ENCODE measurements at regions not wholly inside any gene's neighbourhood (a gene's known extent, or its start where the extent isn't known, plus 50 kb on each side); places are given as distances from the start of the nearest gene placed in this dataset.

DNA sequence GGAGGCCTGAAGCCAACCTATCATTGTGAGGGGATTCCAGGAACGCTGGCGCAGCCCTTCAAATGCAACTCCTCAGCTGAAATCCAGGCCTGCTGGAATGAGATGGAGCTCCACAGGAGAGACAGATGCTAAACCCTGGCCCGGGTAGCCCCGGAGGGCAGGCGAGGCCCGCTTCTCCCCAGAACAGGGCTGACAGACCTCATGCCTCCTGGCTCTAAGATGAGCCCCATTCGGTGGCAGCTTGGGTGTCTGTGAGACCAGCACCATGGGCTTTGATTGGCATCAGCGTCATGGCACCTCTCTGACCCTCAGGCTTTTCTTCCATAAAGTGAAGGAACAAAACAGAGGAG is 382.2 kb downstream of the BCL11B start:
- H3K27me3 ChIP-seq (ENCODE audit: low read depth, low read length), result no peaks in the 10 kb centered on the region

GRCh38 chr14:98890556-98891340 is 381.2 kb downstream of the BCL11B start:
- Histone ChIP-seq H3K27me3 (ENCODE audit: low read depth, low read length) (no peaks in the 10 kb centered on the region), H3K4me1 (ENCODE audit: control insufficient read depth in 1 of 2, insufficient read depth in 2 of 2, low read length in 2 of 2) (no peaks in the 10 kb centered on the region), H3K9me3 (ENCODE audit: control insufficient read depth in 1 of 2, low read length in 2 of 2) (no peaks in the 10 kb centered on the region), H3K27ac (ENCODE audit: low read length) (no peak overlapping the region), H3K36me3 (ENCODE audit: control insufficient read depth in 1 of 2, insufficient read depth in 2 of 2, low read length in 2 of 2) (no peaks in the 10 kb centered on the region), H3K4me3 (ENCODE audit: low read depth in 1 of 2, low read length in 2 of 2) (no peak overlapping the region)

More for the DNA sequence above, 382.2 kb downstream of the BCL11B start:
- H3K27ac ChIP-seq (ENCODE audit: low read length), result no peak overlapping the region
- H3K4me3 ChIP-seq (ENCODE audit: low read depth in 1 of 2, low read length in 2 of 2), result no peak overlapping the region
- H3K9me3 ChIP-seq (ENCODE audit: control insufficient read depth in 1 of 2, low read length in 2 of 2), result no peaks in the 10 kb centered on the region
- no peaks in the 10 kb centered on the region for H3K36me3 ChIP-seq (ENCODE audit: control insufficient read depth in 1 of 2, insufficient read depth in 2 of 2, low read length in 2 of 2)
- H3K4me1 ChIP-seq (ENCODE audit: control insufficient read depth in 1 of 2, insufficient read depth in 2 of 2, low read length in 2 of 2), result no peaks in the 10 kb centered on the region

DNA sequence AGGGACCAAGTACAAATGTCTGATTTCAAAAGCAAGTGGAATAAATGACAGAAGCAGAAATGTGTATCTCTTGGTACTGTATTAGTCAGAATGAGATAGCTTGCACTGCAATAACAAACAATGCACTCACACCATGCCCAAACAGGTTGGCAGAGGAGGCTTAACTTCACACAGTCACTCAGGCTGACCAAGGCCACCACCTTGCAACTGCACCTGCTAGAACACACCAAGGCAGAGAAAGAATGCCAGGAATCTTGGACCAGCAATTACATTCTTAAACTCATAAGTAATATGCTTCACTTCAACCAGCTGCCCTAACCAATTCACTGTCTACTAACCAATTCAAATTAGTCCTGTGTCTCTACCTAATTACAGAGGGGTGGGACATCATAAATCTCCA is 378.3 kb downstream of the BCL11B start:
- no peak overlapping the region for H3K4me3 ChIP-seq (ENCODE audit: low read depth in 1 of 2, low read length in 2 of 2)
- no peak overlapping the region for H3K27ac ChIP-seq (ENCODE audit: low read length)
- H3K4me1 ChIP-seq (ENCODE audit: control insufficient read depth in 1 of 2, insufficient read depth in 2 of 2, low read length in 2 of 2), result no peaks in the 10 kb centered on the region
- no peaks in the 10 kb centered on the region for H3K36me3 ChIP-seq (ENCODE audit: control insufficient read depth in 1 of 2, insufficient read depth in 2 of 2, low read length in 2 of 2)
- H3K9me3 ChIP-seq (ENCODE audit: control insufficient read depth in 1 of 2, low read length in 2 of 2), result no peaks in the 10 kb centered on the region
- H3K27me3 ChIP-seq (ENCODE audit: low read depth, low read length), result no peaks in the 10 kb centered on the region

DNA sequence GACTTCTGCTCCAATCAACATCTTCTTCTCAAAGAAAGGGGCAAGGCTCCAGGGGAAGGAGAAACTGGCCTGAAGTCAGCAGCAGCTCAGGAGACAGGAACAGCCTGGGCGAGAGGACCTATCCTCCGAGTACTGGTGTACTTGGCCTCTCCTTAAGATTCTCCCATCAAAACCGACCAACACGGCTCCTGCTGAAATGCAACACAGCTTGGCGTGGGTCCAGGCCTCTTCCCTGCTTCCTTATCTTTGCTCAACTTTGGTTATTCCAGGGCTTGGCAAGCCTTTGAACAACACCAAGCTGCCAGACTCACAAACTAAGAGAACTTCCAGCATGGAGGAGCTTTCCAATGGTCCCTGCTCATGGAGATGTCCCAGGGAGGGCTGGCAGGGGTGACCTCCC is 377.4 kb downstream of the BCL11B start:
- Histone ChIP-seq H3K36me3 (ENCODE audit: control insufficient read depth in 1 of 2, insufficient read depth in 2 of 2, low read length in 2 of 2) (no peaks in the 10 kb centered on the region), H3K4me3 (ENCODE audit: low read depth in 1 of 2, low read length in 2 of 2) (no peak overlapping the region), H3K27ac (ENCODE audit: low read length) (no peak overlapping the region), H3K4me1 (ENCODE audit: control insufficient read depth in 1 of 2, insufficient read depth in 2 of 2, low read length in 2 of 2) (no peaks in the 10 kb centered on the region), H3K27me3 (ENCODE audit: low read depth, low read length) (no peaks in the 10 kb centered on the region), H3K9me3 (ENCODE audit: control insufficient read depth in 1 of 2, low read length in 2 of 2) (no peaks in the 10 kb centered on the region)

DNA sequence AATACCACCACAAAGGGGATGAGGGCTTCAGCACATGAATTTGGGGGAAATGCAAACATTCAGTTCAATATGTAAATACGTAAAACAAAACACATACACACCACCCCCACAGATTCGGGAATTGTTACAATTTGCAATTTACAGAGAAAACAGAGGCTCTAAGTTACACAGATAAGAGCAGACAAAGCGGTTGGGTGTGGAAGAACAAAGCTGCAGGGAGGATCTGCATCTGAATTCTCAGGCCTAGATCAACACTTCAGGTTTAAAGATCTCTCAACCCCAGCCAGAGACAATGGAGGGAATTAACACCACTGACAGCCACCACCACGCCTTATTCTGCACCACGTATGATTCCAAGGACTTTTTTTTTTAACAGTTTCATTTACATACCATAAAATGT is 375.5 kb downstream of the BCL11B start:
- Histone ChIP-seq H3K36me3 (ENCODE audit: control insufficient read depth in 1 of 2, insufficient read depth in 2 of 2, low read length in 2 of 2) (no peaks in the 10 kb centered on the region), H3K4me1 (ENCODE audit: control insufficient read depth in 1 of 2, insufficient read depth in 2 of 2, low read length in 2 of 2) (no peaks in the 10 kb centered on the region), H3K9me3 (ENCODE audit: control insufficient read depth in 1 of 2, low read length in 2 of 2) (no peaks in the 10 kb centered on the region), H3K27me3 (ENCODE audit: low read depth, low read length) (no peaks in the 10 kb centered on the region), H3K4me3 (ENCODE audit: low read depth in 1 of 2, low read length in 2 of 2) (no peak overlapping the region), H3K27ac (ENCODE audit: low read length) (no peak overlapping the region)

- Histone ChIP-seq H3K27ac (ENCODE audit: low read length) (no peak overlapping the region), H3K4me3 (ENCODE audit: low read depth in 1 of 2, low read length in 2 of 2) (no peak overlapping the region), H3K9me3 (ENCODE audit: control insufficient read depth in 1 of 2, low read length in 2 of 2) (no peaks in the 10 kb centered on the region), H3K27me3 (ENCODE audit: low read depth, low read length) (no peaks in the 10 kb centered on the region), H3K36me3 (ENCODE audit: control insufficient read depth in 1 of 2, insufficient read depth in 2 of 2, low read length in 2 of 2) (no peaks in the 10 kb centered on the region), H3K4me1 (ENCODE audit: control insufficient read depth in 1 of 2, insufficient read depth in 2 of 2, low read length in 2 of 2) (no peaks in the 10 kb centered on the region)
Observed at GRCh38 chr14:98897605-98898309, 374.2 kb downstream of the BCL11B start.

DNA sequence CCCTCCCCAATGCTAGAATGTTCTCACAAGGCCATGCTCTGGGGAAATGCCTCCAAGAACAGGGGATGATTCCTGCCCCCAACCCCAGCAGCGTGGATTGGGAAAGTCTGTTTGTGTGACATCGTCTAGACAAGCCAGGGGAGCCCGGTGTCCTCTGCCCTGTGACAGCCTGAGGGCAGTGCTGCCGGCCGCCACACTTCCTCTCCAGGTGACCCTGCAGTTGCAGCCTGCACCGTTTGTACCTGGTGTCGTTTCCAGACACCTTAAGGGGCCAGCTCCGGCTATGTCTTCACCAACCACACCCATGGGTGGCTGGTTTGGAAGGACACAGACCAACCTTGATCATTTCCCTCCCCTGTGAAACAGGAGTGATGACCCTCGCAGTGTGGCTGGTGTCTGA is 372.6 kb downstream of the BCL11B start:
- Histone ChIP-seq H3K4me3 (ENCODE audit: low read depth in 1 of 2, low read length in 2 of 2) (no peak overlapping the region), H3K4me1 (ENCODE audit: control insufficient read depth in 1 of 2, insufficient read depth in 2 of 2, low read length in 2 of 2) (no peaks in the 10 kb centered on the region), H3K9me3 (ENCODE audit: control insufficient read depth in 1 of 2, low read length in 2 of 2) (no peaks in the 10 kb centered on the region), H3K27me3 (ENCODE audit: low read depth, low read length) (no peaks in the 10 kb centered on the region), H3K36me3 (ENCODE audit: control insufficient read depth in 1 of 2, insufficient read depth in 2 of 2, low read length in 2 of 2) (no peaks in the 10 kb centered on the region), H3K27ac (ENCODE audit: low read length) (no peak overlapping the region)

DNA sequence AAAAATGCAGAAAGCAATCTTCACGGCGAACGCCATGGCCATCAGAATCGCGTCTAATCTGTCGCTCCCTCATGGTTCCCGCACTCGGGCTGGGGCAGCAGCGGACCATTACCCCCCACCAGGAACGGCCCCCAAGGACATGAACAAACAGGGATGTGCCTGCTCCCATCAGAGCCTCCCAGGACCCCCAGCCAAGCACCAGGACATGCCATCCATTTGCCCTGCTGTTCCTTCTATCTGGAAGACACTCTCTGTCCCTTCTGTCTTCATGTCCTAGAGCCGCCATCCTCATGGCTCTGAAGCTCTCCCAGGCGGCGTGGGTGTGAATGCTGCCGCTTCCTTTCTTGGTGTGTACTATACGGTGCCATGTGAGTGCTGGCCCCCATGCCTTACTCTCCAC is 371.8 kb downstream of the BCL11B start:
- H3K9me3 ChIP-seq (ENCODE audit: control insufficient read depth in 1 of 2, low read length in 2 of 2), result no peaks in the 10 kb centered on the region
- H3K4me1 ChIP-seq (ENCODE audit: control insufficient read depth in 1 of 2, insufficient read depth in 2 of 2, low read length in 2 of 2), result no peaks in the 10 kb centered on the region
- no peaks in the 10 kb centered on the region for H3K36me3 ChIP-seq (ENCODE audit: control insufficient read depth in 1 of 2, insufficient read depth in 2 of 2, low read length in 2 of 2)
- H3K27me3 ChIP-seq (ENCODE audit: low read depth, low read length), result no peaks in the 10 kb centered on the region
- no peak overlapping the region for H3K4me3 ChIP-seq (ENCODE audit: low read depth in 1 of 2, low read length in 2 of 2)
- no peak overlapping the region for H3K27ac ChIP-seq (ENCODE audit: low read length)

GRCh38 chr14:98900798-98901197 is 371.2 kb downstream of the BCL11B start:
- Histone ChIP-seq H3K4me3 (ENCODE audit: low read depth in 1 of 2, low read length in 2 of 2) (no peak overlapping the region), H3K27ac (ENCODE audit: low read length) (no peak overlapping the region), H3K27me3 (ENCODE audit: low read depth, low read length) (no peaks in the 10 kb centered on the region), H3K36me3 (ENCODE audit: control insufficient read depth in 1 of 2, insufficient read depth in 2 of 2, low read length in 2 of 2) (no peaks in the 10 kb centered on the region), H3K9me3 (ENCODE audit: control insufficient read depth in 1 of 2, low read length in 2 of 2) (no peaks in the 10 kb centered on the region), H3K4me1 (ENCODE audit: control insufficient read depth in 1 of 2, insufficient read depth in 2 of 2, low read length in 2 of 2) (peaks cover 0 to under 1% of the 10 kb centered on the region in 2 donors)

- Histone ChIP-seq H3K4me3 (ENCODE audit: low read depth in 1 of 2, low read length in 2 of 2) (no peak overlapping the region), H3K4me1 (ENCODE audit: control insufficient read depth in 1 of 2, insufficient read depth in 2 of 2, low read length in 2 of 2) (peaks cover 6 to 8% of the 10 kb centered on the region in 2 donors), H3K9me3 (ENCODE audit: control insufficient read depth in 1 of 2, low read length in 2 of 2) (no peaks in the 10 kb centered on the region), H3K27ac (ENCODE audit: low read length) (no peak overlapping the region), H3K36me3 (ENCODE audit: control insufficient read depth in 1 of 2, insufficient read depth in 2 of 2, low read length in 2 of 2) (no peaks in the 10 kb centered on the region), H3K27me3 (ENCODE audit: low read depth, low read length) (no peaks in the 10 kb centered on the region)
Observed at GRCh38 chr14:98901511-98902205, 370.3 kb downstream of the BCL11B start.

DNA sequence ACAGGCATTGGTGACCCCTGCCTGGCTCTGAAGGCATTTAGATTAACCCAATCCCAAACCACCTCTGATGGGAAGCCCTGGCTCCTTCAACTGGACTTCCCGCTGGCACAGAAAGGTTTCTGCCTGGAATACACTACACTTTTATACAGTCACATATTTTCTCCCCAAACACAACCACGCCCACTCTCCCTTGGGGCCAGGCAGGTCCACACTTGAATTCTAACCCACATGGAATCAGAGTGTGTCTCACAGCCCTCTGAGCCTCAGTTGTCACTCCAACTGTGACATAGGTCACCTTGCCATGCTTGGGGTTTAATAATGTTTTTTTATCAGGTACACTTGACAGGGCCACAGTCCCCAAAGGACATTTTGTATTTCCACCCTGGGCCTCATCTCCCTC is 368.6 kb downstream of the BCL11B start:
- H3K9me3 ChIP-seq (ENCODE audit: control insufficient read depth in 1 of 2, low read length in 2 of 2), result no peaks in the 10 kb centered on the region
- no peaks in the 10 kb centered on the region for H3K27me3 ChIP-seq (ENCODE audit: low read depth, low read length)
- H3K4me1 ChIP-seq (ENCODE audit: control insufficient read depth in 1 of 2, insufficient read depth in 2 of 2, low read length in 2 of 2), result peaks cover 6 to 8% of the 10 kb centered on the region in 2 donors
- no peaks in the 10 kb centered on the region for H3K36me3 ChIP-seq (ENCODE audit: control insufficient read depth in 1 of 2, insufficient read depth in 2 of 2, low read length in 2 of 2)
- H3K4me3 ChIP-seq (ENCODE audit: low read depth in 1 of 2, low read length in 2 of 2), result no peak overlapping the region
- no peak overlapping the region for H3K27ac ChIP-seq (ENCODE audit: low read length)

Measured in muscle layer of duodenum (tissue), 2 donors.